Kidney (tissue), 13 donors: ENCODE measurements at regions not wholly inside any gene's neighbourhood (a gene's known extent, or its start where the extent isn't known, plus 50 kb on each side); places are given as distances from the start of the nearest gene placed in this dataset.

Experiments
- DNase-seq, 5 donors: peaks; one replicate each; pipeline ENCODE4 v3.0.0-alpha.2; 2013 to 2020
- FAIRE-seq: peaks from 2 replicates; lab custom pipeline; 2012; peaks lifted over from hg19 to GRCh38; lab: Jason Lieb, UNC
- H3K27ac ChIP-seq, 2 donors: one replicate each; pipeline ENCODE4 v1.7.0; 2013; ENCODE audit warnings: low read depth in 2 of 2, low read length in 2 of 2, inconsistent platforms in 1 of 2
- H3K27me3 ChIP-seq: one replicate; pipeline ENCODE4 v1.7.1; 2013; ENCODE audit warnings: low read length, inconsistent platforms; ENCODE audit not compliant: control insufficient read depth, insufficient read depth
- H3K36me3 ChIP-seq, 3 donors: one replicate each; pipeline versions ENCODE4 v1.7.0 to v1.7.1; 2013; ENCODE audit warnings: low read length in 3 of 3, control low read depth in 1 of 3, inconsistent platforms in 1 of 3; ENCODE audit not compliant: insufficient read depth in 3 of 3, control insufficient read depth in 2 of 3
- H3K4me1 ChIP-seq, 3 donors: one replicate each; pipeline versions ENCODE4 v1.7.0 to v1.7.1; 2013; ENCODE audit warnings: low read length in 3 of 3, inconsistent platforms in 1 of 3, low read depth in 1 of 3; ENCODE audit not compliant: control insufficient read depth in 2 of 3, insufficient read depth in 2 of 3
- H3K4me3 ChIP-seq, 3 donors: one replicate each; pipeline versions ENCODE4 v1.7.0 to v1.8.1; 2013; ENCODE audit warnings: low read length in 3 of 3, control low read depth in 1 of 3, inconsistent platforms in 1 of 3
- H3K9ac ChIP-seq, 3 donors: one replicate each; pipeline versions ENCODE4 v1.7.0 to v1.7.1; 2013; ENCODE audit warnings: low read length in 3 of 3, control low read depth in 1 of 3, inconsistent platforms in 1 of 3
- H3K9me3 ChIP-seq, 3 donors: one replicate each; pipeline versions ENCODE4 v1.7.0 to v1.7.1; 2013; ENCODE audit warnings: low read length in 3 of 3, control low read depth in 1 of 3, inconsistent platforms in 1 of 3; ENCODE audit not compliant: control insufficient read depth in 2 of 3, insufficient read depth in 1 of 3
- intact Hi-C: fragments of 100-400 bp; cut with DNase I; formaldehyde crosslinking; loops from one replicate; pipeline ENCODE4 v1.11.1; 2022
- TF ChIP-seq, protein P1 (sequence below): IDR thresholded peaks from 3 replicates; pipeline ENCODE4 v1.5.1; 2012; ENCODE audit warnings: mild to moderate bottlenecking, moderate library complexity, borderline replicate concordance; ENCODE audit not compliant: insufficient read depth; ENCODE audit errors: extremely low read depth
- donor health status: control.
- donor health status: control.
- donor health status: control.
- donor health status: control.
- donor health status: control.
- donor health status: DM: yes; HTN: yes; CAD: no.
- donor health status: Normal renal cell carcinoma (clear cell type).

DNA sequence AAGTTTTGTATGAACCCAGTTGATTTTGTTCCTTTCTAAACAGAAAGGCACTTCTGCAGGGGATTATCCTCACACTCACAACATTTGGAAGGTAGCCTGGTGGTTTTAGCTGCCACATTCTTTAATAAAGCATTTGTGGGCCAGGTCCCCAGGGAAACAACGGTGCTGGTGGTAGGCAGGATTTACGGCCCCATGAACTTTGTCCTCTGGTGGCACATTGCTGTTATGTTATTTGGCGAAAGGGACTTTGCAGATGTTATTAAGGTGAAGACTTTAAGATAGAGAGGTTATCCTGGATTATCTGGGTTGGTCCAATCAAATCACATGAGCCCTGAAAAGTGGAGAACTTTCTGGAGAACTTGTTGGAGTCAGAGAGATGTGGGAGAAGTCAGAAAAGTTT is 86.3 kb upstream of the C9orf72 start:
- H3K27ac ChIP-seq, result no peak overlapping the region
- intact Hi-C loops, result no loop called here
- FAIRE-seq (no peak), DNase-seq (no peak)
- no peak overlapping the region for H3K9ac ChIP-seq
- H3K27me3 ChIP-seq, result no peaks in the 10 kb centered on the region
- no peaks in the 10 kb centered on the region for H3K36me3 ChIP-seq
- H3K4me3 ChIP-seq, result no peak overlapping the region
- no peaks in the 10 kb centered on the region for H3K9me3 ChIP-seq
- TF ChIP-seq, protein P1, sequence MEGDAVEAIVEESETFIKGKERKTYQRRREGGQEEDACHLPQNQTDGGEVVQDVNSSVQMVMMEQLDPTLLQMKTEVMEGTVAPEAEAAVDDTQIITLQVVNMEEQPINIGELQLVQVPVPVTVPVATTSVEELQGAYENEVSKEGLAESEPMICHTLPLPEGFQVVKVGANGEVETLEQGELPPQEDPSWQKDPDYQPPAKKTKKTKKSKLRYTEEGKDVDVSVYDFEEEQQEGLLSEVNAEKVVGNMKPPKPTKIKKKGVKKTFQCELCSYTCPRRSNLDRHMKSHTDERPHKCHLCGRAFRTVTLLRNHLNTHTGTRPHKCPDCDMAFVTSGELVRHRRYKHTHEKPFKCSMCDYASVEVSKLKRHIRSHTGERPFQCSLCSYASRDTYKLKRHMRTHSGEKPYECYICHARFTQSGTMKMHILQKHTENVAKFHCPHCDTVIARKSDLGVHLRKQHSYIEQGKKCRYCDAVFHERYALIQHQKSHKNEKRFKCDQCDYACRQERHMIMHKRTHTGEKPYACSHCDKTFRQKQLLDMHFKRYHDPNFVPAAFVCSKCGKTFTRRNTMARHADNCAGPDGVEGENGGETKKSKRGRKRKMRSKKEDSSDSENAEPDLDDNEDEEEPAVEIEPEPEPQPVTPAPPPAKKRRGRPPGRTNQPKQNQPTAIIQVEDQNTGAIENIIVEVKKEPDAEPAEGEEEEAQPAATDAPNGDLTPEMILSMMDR, result no peak
- no peaks in the 10 kb centered on the region for H3K4me1 ChIP-seq

DNA sequence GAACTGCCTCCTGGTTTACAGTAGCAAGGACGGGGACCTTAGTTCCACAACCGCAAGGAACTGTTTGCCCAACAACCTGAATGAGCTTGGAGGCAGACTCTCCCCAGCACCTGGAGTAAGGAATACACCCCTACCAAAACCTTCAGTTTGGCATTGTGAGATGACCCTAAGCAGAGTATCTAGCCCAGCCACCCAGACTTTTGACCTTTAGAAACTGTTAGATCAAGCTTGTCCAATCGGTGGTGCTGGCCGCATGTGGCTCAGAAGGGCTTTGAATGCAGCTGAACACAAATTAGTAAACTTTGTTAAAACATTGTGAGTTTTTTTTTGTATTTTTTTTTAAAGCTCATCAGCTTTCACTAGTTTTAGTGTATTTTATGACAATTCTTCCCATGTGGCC is 86.9 kb upstream of the C9orf72 start:
- no peak overlapping the region for H3K9ac ChIP-seq
- H3K9me3 ChIP-seq, result no peaks in the 10 kb centered on the region
- no peaks in the 10 kb centered on the region for H3K36me3 ChIP-seq
- no peaks in the 10 kb centered on the region for H3K4me1 ChIP-seq
- DNase-seq, result no peak
- no peak for FAIRE-seq
- H3K4me3 ChIP-seq, result no peak overlapping the region
- no peaks in the 10 kb centered on the region for H3K27me3 ChIP-seq
- TF ChIP-seq, protein P1, result no peak
- intact Hi-C loops, result no loop called here
- H3K27ac ChIP-seq, result no peak overlapping the region

DNA sequence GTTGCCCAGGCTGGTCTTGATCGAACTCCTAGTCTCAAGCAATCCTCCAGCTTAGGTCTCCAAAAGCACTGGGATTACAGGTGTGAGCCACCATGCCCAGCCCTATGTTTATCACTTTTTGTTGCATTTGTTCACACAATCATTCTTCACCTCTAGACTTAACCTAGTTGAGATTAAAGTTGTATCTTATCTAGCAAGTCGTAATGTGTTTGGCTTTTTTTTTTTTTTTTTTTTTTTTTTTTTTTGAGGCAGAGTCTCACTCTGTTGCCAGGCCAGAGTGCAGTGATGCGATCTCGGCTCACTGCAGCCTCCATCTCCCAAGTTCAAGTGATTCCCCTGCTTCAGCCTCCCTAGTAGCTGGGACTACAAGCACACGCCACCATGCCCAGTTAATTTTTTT is 90.2 kb upstream of the C9orf72 start:
- intact Hi-C loops, result no loop called here
- H3K9me3 ChIP-seq, result no peaks in the 10 kb centered on the region
- H3K36me3 ChIP-seq, result no peaks in the 10 kb centered on the region
- no peaks in the 10 kb centered on the region for H3K27me3 ChIP-seq
- no peak overlapping the region for H3K9ac ChIP-seq
- TF ChIP-seq, protein P1, result no peak
- DNase-seq, result no peak
- FAIRE-seq, result no peak
- H3K4me3 ChIP-seq, result no peak overlapping the region
- no peak overlapping the region for H3K27ac ChIP-seq
- H3K4me1 ChIP-seq, result no peaks in the 10 kb centered on the region

DNA sequence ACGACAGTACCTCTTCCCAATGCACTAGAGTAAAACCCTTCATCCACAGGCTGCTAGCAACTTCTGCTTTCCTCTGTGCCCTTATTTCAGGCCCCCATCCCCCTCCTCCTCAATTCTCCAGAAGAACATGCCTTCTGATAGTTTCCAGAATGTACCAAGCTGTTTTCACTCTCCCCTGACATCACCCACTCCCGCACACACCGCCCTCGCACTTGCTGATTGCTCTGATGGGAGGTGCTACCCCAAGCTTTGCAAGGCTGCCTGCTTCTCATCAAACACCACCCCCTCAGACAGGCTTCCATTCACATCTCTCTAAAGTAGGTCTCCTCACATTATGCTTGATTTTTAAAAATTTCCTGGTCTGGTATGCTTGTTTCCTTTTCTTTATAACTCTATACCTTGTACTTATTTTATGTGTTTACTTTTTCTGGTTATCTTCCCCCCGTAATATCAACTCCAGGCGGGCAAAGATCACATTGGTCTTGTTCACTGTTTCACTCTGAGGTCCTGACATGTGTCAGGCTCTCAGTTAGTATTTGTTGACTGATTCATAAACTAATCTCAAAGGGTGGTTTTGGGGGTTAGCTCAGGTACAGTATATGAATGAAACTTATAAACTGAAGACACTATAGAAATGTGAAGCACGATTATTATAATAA is 91.0 kb upstream of the C9orf72 start:
- intact Hi-C loops, result no loop called here
- Histone ChIP-seq H3K4me1 (no peaks in the 10 kb centered on the region), H3K27me3 (no peaks in the 10 kb centered on the region), H3K4me3 (no peak overlapping the region), H3K36me3 (no peaks in the 10 kb centered on the region), H3K27ac (no peak overlapping the region), H3K9me3 (no peaks in the 10 kb centered on the region), H3K9ac (no peak overlapping the region)
- TF ChIP-seq, protein P1, result no peak
- DNase-seq, result peak in 1 of 5 donors; percentile 15
- FAIRE-seq, result no peak
